ENCODE measurements at regions not wholly inside any gene's neighbourhood (a gene's known extent, or its start where the extent isn't known, plus 50 kb on each side); places are given as distances from the start of the nearest gene placed in this dataset.

DNA sequence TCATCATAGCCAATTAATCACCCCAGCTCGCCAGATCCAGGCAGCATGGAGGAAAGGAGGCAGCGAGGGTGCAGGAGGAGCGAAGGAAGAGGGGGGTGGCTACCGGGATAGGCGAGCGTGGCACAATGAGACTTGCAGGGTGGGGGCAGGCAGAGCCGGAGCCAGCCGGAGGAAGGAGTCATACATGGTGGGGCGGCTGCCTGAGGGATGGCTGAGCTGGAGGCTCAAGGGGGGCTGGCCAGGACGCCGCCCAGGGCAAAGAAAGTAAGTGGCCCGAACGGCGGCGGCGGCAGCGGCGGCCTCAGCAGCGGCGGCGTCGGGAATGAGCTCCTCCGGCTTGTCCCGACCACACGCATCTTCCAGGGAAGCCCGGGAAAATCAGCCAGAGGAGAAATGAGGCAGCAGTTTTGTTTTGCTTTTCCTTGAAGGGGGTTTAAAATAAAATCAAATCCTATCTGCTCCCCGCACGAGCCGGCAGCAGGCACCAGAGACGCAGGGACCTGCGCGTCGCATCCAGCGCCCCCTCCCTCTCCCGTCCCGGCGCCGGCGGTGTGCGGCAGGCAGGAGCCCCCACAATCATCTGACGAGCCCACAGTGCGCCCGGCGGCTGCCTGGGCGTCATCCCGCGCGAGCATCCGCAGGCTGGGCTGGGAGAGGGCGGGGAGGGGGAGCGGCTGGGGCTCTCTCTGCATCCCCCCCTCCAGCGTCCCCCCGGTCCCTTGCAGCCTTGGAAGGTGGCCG, 263.6 kb downstream of the CTTN start:
- DNase-seq: no peak

DNA sequence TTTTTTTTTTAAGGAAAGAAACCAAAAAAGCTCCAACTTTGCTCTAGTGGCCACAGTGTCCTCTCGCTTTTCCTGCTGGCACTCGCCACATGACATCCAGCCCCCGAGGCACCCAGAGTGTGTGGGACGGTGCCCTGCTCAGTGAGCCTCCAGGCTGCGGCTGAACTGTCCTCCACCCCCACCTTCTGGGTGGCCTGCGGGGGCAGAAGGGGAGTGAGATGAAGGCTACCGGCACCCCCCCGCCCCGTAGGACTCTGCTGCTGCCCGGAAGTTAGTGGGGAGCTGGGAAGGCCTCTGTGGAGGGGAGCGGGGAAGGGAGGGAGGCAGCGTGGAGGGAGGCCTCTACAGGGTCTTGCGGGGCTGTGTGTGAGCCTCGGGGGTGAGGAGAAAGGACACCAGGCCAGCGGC, 264.4 kb downstream of the CTTN start:
- DNase-seq: no peak

DNA sequence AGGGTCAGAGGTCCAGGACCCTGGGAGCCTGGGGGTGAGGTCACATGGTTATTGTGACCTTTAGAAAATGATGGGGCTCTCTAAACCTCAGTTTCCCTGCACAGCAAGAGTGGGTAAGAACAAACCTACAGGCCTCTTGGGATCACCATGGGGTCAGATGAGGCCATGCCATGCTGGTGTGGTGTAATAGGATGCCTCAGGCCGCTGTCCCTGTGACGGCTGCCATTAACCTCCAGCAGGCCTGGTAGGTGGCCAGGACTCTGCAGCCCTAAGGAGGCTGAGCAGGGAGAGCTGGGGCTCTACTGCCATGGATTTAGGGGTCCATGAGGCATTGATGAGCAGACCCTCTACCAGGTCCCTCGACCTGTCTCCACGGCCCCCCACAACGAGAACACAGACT, 265.5 kb downstream of the CTTN start:
- no peak for DNase-seq

DNA sequence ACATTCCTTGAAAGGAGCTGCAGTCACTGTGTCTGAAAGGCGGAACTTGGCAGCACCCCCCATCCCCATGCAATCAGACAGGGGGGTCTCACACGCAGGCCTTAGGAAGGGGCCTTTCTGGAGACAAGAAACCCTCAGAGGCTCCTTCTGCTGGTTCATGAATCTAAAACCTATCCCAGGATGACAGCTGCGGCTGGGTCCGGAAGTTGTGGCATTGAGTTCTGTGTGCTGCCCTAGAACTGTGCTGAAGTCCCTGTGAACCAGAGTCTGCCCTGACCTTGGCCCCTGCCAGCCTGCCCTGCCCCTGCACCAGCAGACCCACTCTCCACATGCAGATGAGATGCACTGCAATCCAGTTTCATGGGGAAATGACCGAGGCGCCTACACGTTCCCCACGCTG, 268.0 kb downstream of the CTTN start:
- no peak for DNase-seq

DNA sequence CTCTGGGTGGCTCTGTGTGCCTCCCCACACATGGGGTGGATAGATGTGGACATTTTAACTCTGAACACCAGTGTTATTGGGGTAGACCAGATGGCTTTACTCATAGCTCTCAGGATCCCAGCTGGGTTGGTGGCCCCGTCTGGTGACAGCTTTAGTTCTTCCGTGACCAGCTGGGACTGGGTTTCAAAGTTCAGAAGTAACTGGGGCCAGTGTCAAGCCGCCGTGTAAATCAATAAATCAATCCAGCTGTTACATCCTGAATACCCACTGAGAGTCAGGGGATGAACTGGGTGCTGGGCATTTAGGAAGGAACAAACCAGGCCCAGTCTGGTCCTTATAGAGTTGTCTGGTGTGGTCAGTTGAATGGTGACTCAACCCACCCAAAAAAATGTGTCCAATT, 269.4 kb downstream of the CTTN start:
- no peak for DNase-seq

DNA sequence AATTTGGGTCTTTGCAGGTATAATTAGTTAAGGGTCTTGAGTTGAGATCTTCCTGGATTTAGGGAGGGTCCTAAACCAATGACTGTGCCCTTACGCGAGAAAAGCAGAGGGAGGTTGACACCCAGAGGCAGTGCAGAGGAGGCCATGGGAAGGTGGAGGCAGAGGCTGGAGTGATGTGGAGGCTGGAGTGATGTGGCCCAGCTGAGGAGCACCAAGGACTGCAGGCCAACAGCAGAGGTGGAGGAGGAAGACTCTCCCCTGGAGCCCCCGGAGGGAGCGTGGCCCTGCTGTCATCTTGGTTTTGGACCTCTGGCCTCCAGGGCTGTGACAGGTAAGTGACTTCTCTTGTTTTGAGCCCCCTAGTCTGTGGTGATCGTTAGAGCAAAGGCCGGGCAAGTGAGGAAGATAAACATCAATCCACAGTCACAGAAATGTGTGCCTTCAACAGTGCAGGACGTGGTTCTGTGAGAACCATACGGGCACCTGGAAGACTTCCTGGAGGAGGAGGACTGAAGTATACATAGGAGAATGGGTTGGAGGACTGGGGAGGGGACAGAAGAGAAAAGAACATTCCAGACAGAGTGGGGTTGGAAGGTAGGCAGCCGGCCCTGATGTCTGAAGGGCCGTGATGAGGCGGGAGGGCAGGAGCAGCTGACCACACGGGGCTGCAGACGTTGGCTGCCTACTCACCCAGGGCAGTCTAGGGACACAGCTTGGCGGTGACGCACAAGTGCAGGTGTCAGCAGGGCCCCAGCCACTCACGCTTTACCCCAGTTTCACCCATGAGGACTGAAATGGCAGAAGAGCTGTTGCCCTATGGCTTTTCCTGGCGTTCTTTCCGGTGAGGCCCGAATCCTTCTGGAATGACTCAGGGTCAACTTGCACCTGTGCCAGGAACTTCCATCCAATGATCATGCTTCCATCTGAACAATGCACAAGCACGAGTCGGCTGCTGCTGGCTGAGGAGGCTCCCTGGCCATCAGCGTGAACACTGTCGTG, 270.2 kb downstream of the CTTN start:
- no peak for DNase-seq

DNA sequence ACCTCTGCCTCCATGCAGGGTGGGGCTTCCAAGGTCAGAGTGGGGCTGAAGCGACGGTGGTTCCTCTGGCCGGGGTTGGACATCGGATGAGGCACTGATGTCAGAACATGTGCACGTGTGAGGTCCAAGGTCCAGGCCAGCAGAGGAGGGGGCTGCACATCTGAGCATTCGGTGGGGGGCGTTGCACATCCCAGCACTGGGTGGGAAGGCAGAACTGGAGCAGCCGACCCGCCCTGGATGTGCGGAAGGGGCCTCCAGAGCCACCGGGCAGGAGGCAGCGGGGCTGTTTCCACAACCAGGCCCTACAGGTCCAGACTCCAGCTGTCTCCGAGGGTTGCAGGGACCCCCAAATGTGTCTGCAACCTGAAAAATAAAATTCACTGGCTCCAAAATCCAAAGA, 271.0 kb downstream of the CTTN start:
- no peak for DNase-seq

DNA sequence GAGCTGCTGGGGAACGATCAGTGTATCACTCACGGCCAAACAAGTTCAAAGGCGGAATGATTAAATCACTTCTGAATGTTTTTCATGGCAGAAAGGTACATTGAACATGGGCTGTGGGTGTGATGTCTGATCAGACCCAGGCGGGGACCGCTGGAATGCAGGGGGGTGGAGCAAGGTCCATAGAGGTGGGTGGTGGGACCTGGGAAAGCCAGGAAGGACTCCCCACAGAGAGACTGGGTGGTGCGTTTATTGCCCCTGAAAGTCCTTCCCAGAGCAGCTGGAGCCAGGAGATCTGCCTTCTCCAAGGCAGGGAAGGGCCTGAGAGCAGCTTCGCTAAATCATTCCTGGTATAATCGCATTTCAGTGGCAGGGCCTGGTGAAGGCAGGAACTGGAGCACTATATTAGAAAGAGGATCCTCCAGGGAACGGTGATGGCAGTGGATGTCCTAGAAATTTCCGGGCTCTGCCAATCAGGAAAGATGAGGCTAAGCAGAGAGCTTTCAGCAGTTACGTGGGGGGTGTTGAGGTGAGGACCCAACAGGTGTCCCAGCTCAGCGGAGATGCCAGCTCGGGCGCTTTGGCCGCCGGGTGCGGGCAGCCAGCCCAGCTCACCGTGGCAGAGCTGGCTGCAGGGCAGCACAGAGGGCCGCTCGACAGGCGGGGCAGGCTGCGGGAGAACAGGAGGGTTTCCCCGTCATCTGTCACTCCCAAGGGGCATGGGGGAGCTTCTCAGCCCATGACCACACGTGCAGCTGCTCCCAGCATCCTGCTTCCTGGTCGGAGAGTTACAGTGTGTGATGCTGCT, 271.7 kb downstream of the CTTN start:
- DNase-seq: no peak

DNA sequence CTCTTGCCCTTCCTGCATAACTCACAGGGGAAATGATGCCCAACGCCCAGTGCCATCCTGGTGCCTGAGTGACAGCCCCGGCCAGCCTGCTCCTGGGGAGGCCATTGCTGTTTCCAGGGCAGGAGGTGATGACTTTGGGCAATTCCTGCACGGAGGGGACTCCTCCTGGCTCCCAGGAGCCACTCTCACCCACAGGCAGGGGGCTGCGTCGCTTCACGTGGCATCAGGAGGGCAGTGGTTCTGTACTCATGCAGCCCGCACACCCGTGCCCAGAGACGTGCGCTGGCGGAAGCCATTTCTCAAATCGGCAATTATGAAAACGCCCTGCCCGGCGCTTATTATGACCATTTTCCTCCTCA, 272.3 kb downstream of the CTTN start:
- DNase-seq: no peak

DNA sequence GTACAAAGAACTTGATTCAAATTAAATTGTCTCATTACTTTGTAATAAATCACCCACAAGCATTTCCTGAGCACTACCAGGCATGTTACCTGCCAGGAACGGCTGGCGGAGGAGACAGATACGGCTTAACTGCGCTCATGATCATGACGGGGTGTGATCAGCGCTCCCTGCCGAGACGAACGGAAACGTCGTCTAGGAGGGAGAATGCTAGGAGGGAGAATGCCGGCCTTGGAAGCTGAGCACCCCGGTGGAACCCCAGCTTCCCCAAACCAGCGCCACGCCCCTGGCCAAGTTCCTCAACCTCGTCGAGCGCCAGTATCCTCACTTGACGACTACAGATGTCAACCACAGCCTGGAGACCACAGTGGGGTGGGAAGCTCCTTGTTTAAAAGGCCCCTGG, 272.8 kb downstream of the CTTN start:
- DNase-seq: no peak

DNA sequence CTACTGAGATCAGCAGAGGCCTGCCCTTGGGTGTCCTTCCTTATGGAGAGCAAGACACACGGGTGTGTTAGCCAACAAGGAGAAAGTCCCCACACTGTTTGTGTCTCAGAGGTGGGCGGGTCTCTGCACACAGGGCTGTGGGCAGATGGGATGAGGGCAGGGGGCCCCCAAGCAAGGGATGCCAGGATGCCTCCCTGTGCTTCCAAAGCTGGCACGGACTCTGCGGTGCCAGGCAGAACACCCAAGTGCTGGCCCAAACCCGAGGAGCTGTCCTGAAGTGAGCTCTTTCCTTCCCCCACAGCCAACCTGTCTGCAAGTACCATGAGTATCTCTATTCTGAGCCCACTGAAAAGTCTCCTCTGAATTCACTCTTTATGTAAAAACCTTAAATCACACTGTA, 273.3 kb downstream of the CTTN start:
- DNase-seq: no peak

DNA sequence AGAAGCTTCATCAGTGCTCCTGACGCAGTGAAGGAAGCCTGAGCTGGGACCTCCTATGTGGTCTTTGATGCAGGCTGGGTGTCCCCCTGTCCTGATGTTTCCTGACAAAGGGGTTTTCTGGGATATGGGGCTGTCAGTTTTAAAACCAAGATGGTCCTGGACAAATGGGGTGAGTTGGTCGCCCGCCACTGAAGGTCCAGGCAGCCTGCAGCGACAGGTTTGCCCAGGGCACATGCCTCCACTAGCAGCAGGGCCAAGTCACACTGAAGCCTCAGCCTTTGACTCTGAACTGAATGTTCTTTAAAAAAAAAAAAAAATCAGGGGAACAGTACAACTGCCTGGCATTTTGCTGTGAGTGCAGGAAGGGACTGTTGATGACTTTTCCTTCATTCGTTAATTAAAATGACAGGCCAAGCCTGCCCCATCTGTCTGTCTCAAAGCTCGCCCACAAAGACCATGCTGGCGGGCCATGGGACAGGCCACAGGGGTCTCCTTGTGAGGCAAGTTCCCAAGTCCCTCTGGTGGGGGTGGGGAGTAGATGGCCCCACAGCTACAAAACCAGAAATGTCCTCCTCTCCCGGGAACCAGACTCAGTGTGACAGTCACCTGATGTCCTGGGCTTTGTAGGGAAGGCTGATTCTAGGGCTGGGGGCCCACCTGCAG, 274.8 kb downstream of the CTTN start:
- no peak for DNase-seq

DNA sequence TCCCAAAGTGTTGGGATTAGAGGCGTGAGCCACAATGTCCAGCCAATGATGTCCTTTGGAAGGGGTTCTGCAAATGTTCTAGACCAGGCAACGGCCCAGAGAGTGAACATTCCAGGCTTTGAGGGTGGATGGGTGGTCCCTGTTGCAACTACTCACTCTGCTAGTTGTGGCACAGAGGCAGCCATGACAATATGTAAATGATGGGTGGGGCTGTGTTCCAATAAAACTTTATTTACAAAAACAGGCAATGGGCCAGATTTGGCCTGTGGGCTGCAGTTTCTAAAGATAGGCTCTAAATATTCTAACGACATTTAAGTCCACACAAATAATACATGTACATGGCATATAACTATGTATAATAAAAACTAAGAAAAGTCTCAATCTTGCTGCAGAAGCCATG, 276.3 kb downstream of the CTTN start:
- DNase-seq: no peak

DNA sequence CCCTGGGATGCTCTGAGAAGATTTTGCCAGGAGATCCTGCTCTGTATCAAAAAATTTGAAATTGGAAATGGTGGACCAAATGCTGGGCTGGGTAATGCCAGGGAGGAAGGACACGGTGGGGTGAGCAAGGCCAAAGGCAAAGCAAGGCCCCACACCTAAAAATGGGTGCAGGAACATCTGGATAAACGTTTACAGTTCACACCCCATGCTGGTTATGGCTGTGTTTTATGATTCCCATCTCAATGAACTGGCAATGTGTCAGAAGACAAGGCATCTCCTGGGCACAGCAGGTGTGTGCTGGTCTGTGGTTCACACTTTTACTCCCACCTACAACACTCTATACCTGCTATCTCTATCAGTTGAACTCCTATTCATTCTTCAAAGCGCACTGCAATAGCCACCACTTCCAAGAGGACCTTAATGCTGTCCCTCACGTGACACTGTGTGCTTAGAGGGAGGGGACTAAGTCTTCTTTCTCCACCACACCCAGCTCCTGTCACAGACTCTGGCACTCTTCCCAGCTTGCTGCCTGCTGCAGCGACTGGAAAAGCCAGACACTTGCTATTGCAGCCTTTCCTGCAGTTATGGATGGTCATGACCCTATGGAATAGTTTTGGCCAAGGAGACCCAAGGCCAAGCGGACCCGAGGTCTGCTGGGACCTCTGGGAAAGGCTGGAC, 277.5 kb downstream of the CTTN start:
- DNase-seq: no peak

DNA sequence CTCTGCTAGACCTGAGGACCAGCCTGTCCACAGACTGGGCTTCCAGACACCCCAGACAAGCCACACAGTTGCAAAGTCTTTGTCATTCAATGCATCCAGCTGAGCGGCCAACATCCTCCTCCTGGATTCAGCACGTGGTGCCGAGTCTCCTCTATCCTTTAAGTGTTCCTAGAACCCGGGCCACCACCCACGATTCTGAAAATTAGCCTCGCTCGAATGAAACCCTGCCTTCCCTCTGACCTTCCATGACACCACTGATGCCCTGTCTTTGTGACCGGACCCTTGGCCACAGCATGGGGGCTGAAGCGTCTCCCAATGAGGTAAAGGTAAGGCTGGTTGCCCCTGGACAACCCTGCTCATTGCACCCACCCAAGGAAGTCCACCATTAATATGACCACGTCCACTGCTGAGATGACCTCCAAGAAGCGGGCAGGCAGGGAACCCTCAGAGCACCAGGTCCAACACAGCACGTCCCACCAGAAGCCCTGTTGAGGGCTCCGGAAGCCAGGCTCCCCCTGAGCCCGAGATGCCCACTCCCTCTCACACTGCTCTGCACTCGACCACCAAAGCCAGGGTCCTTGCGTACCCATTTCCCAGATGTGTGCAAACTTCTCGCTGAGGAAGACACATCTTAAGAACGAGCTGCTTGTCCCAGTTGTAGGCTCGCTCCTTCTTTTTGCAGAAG, 279.0 kb downstream of the CTTN start:
- no peak for DNase-seq

DNA sequence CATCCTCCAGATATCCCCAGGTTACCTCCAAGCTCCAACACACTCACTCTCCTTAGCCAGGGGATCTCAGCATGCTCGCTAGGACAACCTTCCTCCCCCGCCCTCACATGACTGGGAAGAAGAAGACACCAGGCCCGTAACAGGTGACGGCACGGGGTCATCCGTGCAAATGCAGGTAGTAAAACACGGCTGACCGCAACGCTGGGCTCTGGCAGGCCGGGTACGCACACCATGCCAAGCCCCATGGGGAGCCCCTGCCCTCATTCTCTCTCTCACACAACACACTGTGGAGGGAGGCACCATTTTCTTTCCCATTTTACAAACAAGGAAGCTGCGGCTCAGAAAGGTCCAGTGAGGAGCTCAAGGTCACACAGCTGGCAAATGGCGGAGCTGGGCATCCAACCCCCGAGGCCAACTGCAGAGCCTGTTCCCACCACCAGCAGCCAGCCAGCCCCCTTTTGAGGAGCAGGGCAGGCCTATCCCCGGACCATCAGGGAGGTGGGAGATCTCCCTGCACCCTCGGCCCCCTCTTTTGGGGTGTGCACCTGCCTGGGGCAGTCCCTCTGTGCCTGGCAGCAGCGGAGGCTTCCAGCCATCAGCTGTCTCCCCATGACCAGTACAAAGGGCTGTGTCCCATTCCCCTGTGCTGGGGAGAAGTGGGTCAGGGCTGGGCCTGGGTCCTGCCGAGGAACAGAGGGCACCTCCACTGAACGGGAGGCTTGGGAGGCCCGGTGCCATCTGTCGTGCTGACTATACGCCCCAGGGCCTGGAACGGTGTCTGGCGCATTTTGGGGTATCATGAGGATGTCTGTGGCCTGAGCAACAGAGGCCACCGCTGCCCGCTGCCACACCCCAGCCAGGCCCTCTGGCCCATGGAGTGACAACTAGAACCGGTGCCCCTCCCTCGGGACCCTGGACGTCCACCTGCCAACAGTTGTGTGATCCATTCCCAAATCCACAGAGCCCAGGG, 280.9 kb downstream of the CTTN start:
- DNase-seq: no peak

DNA sequence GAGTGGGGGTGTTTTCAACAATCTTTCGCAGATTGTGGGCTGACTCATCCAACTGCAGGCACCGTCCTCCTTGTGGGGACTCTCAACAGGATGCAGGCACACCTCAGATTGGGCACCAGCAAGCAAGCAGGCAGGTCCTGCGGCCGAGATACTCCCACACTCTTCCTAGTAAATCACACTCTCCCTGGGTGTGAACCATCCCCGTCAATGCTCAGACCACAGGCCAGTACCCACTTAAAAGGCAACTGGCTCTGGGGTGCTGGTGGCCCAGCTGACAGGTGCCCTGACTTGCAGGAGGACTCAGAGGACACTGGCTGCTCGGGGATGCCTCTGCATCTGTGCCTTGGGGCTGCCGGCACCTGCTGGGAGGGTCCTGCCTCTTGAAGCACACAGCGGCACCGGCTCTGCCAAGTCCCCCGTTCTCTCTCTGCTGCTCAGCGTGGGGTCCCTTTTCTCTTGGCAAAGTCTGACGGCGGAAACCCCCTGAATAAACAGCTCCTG, 282.5 kb downstream of the CTTN start:
- DNase-seq: no peak

DNA sequence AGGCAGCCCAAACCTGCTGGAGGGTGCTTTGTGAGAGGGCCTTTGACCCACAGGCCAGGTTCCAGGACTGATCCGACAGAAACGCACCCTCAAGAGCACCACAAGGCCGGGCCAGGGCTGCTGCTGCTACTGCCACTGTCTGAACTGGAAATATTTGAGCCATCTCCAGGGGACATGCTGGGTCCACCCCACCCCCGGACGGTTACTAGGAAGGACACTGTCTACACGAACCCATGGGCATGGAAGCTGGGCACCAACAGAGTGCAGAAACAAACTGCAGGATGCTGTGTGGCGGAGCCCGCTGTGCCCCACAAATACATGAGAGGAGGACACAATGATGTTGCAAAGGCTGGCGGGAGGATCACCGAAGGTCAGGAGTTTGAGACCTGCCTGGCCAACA, 283.7 kb downstream of the CTTN start:
- no peak for DNase-seq

DNA sequence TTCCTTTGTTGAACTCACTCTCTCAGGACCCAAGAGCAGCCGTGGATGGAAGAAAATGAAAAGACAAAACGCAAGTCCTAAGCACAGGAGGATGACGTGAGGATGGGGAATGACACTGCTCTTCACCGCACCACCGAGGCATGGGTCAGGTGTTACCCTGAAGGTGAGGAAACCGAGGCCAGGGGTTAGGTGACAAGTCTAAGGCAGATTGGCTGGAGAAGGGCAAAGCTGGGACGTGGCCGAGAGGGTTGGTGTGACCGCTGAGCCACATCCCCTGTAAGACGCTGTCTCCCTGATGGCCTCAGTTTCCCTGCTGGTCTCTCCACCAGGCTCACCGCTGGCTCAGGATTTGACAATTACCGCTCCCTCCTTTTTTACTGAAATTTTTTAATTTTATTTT, 284.4 kb downstream of the CTTN start:
- DNase-seq: no peak

DNA sequence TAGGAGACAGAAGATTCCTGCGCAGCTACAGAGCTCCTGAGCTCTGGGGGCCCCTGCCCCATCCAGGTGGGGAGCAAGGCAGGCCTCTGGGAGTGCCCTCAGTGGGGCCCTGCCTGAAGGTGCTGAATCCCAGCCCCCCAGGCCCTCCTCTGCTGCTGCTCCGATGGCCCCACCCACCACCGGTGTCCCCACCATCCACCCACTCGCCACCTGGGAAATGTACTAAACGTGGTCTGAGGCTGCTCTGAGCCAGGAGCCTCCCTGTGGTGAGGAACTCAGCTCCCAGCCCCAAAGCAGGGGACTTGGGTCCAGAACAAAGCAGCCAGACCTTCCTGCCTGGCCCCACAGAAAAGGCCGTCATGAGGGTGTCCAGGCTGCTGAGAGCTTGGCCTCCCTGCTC, 289.4 kb downstream of the CTTN start:
- DNase-seq: no peak

Data from activated CD4-positive, alpha-beta T cell treated with anti-CD3 and anti-CD28 coated beads, Interleukin-2, amount 50 U/mL, for 1 hour (primary cell).